GM18499 (cell line): ENCODE measurements at regions not wholly inside any gene's neighbourhood (a gene's known extent, or its start where the extent isn't known, plus 50 kb on each side); places are given as distances from the start of the nearest gene placed in this dataset.

Source experiments
- ATAC-seq: cut with Tn5 transposase; IDR thresholded peaks from one replicate; pipeline ENCODE4 v1.9.1; 2021; ENCODE audit warnings: moderate number of reproducible peaks; ENCODE audit not compliant: insufficient read depth, unreplicated experiment

DNA sequence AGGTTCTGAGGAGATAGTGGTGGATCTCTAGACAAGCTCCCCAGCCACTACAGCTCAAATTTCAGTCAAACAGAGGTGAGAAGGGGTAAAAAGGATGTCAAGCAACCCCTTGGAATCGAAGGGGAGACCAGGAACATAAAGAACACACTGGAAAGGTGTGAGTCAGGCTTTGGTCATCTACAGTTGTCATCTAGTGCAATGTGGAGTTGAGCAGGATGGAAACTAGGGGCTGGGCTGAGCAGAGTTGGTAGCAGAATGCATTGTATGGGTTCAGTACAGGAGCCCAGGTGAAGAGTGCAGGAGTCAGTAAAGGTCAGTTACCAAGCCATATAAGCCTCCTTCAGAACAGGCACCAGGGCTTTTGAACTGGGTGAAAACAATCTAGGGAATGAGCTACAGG lies 52.7 kb upstream of the VAV3 start:
- no peak for ATAC-seq

DNA sequence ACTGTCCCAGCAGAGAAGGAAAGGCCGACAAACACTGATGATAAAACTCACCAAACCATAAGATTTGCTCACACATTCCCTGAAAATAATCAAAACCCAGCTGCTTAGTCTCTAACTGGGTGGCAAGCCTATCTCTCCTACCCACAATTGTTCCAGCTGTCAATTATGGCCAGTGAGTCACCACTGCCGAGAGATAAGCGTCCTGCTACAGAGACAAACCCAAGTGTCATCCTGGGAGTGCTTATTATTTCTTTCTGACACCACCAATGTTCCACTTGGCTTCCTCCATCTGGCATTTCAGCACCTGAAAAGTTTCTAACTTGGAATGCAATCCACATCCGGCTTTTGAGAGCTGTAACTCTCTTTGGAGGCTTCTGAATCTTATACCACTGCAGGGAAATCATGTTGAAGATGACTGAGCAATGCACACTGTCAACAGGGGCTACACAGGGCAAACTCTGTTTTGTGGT lies 51.5 kb upstream of the VAV3 start:
- no peak for ATAC-seq
